ENCODE measurements at regions not wholly inside any gene's neighbourhood (a gene's known extent, or its start where the extent isn't known, plus 50 kb on each side); places are given as distances from the start of the nearest gene placed in this dataset.

- DNase-seq (ENCODE audit: low read depth in 2 of 3, low spot score in 2 of 3) = peak; percentile 24 to 65 (median 62)
Measured at GRCh38 chr10:42932735-42933447, 144.0 kb upstream of the RET start.

- DNase-seq (ENCODE audit: low read depth in 2 of 3, low spot score in 2 of 3) = peak; percentile 21 to 92 (median 92)
Measured at GRCh38 chr10:42933448-42934340, 143.2 kb upstream of the RET start.

- no peak for DNase-seq (ENCODE audit: low read depth in 2 of 3, low spot score in 2 of 3)
Measured at GRCh38 chr10:42934351-42934811, 142.5 kb upstream of the RET start.

GRCh38 chr10:42934842-42935241, 142.0 kb upstream of the RET start:
- DNase-seq (ENCODE audit: low read depth in 2 of 3, low spot score in 2 of 3) = no peak

GRCh38 chr10:42935466-42935865, 141.4 kb upstream of the RET start:
- no peak for DNase-seq (ENCODE audit: low read depth in 2 of 3, low spot score in 2 of 3)

GRCh38 chr10:42936580-42936979, 140.3 kb upstream of the RET start:
- DNase-seq (ENCODE audit: low read depth in 2 of 3, low spot score in 2 of 3) = no peak

GRCh38 chr10:42937048-42937447, 139.8 kb upstream of the RET start:
- no peak for DNase-seq (ENCODE audit: low read depth in 2 of 3, low spot score in 2 of 3)

GRCh38 chr10:42937649-42938180, 139.2 kb upstream of the RET start:
- DNase-seq (ENCODE audit: low read depth in 2 of 3, low spot score in 2 of 3) = no peak

GRCh38 chr10:42938351-42938750, 138.5 kb upstream of the RET start:
- no peak for DNase-seq (ENCODE audit: low read depth in 2 of 3, low spot score in 2 of 3)

- DNase-seq (ENCODE audit: low read depth in 2 of 3, low spot score in 2 of 3) = no peak
Measured at GRCh38 chr10:42939237-42939636, 137.6 kb upstream of the RET start.

- DNase-seq (ENCODE audit: low read depth in 2 of 3, low spot score in 2 of 3) = no peak
Measured at GRCh38 chr10:42939685-42940366, 137.0 kb upstream of the RET start.

GRCh38 chr10:42940487-42941294, 136.2 kb upstream of the RET start:
- no peak for DNase-seq (ENCODE audit: low read depth in 2 of 3, low spot score in 2 of 3)

- DNase-seq (ENCODE audit: low read depth in 2 of 3, low spot score in 2 of 3) = no peak
Measured at GRCh38 chr10:42941295-42941644, 135.6 kb upstream of the RET start.

GRCh38 chr10:42941790-42942189, 135.1 kb upstream of the RET start:
- DNase-seq (ENCODE audit: low read depth in 2 of 3, low spot score in 2 of 3) = no peak

- DNase-seq (ENCODE audit: low read depth in 2 of 3, low spot score in 2 of 3) = no peak
Measured at GRCh38 chr10:42942279-42942950, 134.5 kb upstream of the RET start.

- DNase-seq (ENCODE audit: low read depth in 2 of 3, low spot score in 2 of 3) = no peak
Measured at GRCh38 chr10:42943025-42943818, 133.6 kb upstream of the RET start.

- no peak for DNase-seq (ENCODE audit: low read depth in 2 of 3, low spot score in 2 of 3)
Measured at GRCh38 chr10:42948040-42948439, 128.8 kb upstream of the RET start.

GRCh38 chr10:42949287-42949686, 127.6 kb upstream of the RET start:
- DNase-seq (ENCODE audit: low read depth in 2 of 3, low spot score in 2 of 3) = no peak

Measured in hematopoietic multipotent progenitor cell (in vitro differentiated cells).